Transverse colon (tissue), 4 donors: ENCODE measurements at regions not wholly inside any gene's neighbourhood (a gene's known extent, or its start where the extent isn't known, plus 50 kb on each side); places are given as distances from the start of the nearest gene placed in this dataset.
"Not testable (repeated sequence)": the region's sequence is repeated elsewhere in the genome, so short reads cannot be mapped to it uniquely, and the experiment has no call there.

Source experiments
- DNase-seq: peaks from one replicate; pipeline ENCODE4 v3.0.0-alpha.2; 2019
- H3K27ac ChIP-seq, 4 donors: fragments of 200-600 bp; sonication (generic); 2 replicates each; pipeline ENCODE4 v1.5.1; 2016 to 2018; ENCODE audit warnings: inconsistent platforms in 4 of 4
- H3K27me3 ChIP-seq: fragments of 200-600 bp; sonication (generic); 2 replicates; pipeline ENCODE4 v1.5.1; 2017; ENCODE audit warnings: inconsistent platforms
- H3K36me3 ChIP-seq, 4 donors: fragments of 200-600 bp; sonication (generic); 2 replicates each; pipeline ENCODE4 v1.5.1; 2017 to 2019; ENCODE audit warnings: inconsistent platforms in 4 of 4
- H3K4me1 ChIP-seq, 4 donors: fragments of 200-600 bp; sonication (generic); 2 replicates each; pipeline ENCODE4 v1.5.1; 2017 to 2020; ENCODE audit warnings: inconsistent platforms in 4 of 4
- H3K4me3 ChIP-seq, 4 donors: fragments of 200-600 bp; sonication (generic); 1 replicate in 1 of 4; 2 replicates in 3 of 4; pipeline versions ENCODE4 v1.5.1 to v1.6.1; 2017 to 2019; ENCODE audit warnings: inconsistent platforms in 4 of 4
- H3K9me3 ChIP-seq, 2 donors: fragments of 200-600 bp; sonication (generic); 2 replicates each; pipeline ENCODE4 v1.5.1; 2017 to 2019; ENCODE audit warnings: inconsistent platforms in 2 of 2
- CTCF ChIP-seq, 5 experiments: fragments of 200-600 bp in 3 of 5; fragments of 450-650 bp in 2 of 5; sonication (generic) in 3 of 5; IDR thresholded peaks; 1 replicate in 2 of 5; 2 replicates in 3 of 5; pipeline ENCODE4 v1.5.1; 2016 to 2017; ENCODE audit warnings: antibody characterized with exemption in 5 of 5, inconsistent platforms in 3 of 5, mild to moderate bottlenecking in 2 of 5, moderate library complexity in 1 of 5
- EP300 ChIP-seq: sonication (generic); formaldehyde crosslinking; IDR thresholded peaks from one replicate; pipeline ENCODE4 v1.6.1; 2017; ENCODE audit warnings: antibody characterized with exemption, low read depth
- POLR2A ChIP-seq: fragments of 450-650 bp; IDR thresholded peaks from one replicate; pipeline ENCODE4 v1.6.1; 2016; ENCODE audit warnings: antibody characterized with exemption, mild to moderate bottlenecking, moderate library complexity
- POLR2AphosphoS5 ChIP-seq, 3 donors: sonication (generic); formaldehyde crosslinking; IDR thresholded peaks; one replicate each; pipeline ENCODE4 v1.6.1; 2016; ENCODE audit warnings: antibody characterized with exemption in 3 of 3
- WGBS, 2 donors: methylation state at CpG; one replicate each; pipeline ENCODE4 v1.1.5; 2018; ENCODE audit warnings: low coverage in 1 of 2; 5-methylcytosine and 5-hydroxymethylcytosine counted together
- in situ Hi-C, 4 donors: fragments of 200-750 bp; cut with MboI; loops; one replicate each; pipeline versions ENCODE4 v1.15.0 to v1.15.1; 2017; ENCODE audit warnings: low sequenced_read_pairs in 3 of 4, low pct_ligation_motif_present in 1 of 4, low pct_unique_long_range_greater_than_20kb in 1 of 4
- intact Hi-C: fragments of 100-400 bp; cut with DNase I; formaldehyde crosslinking; loops from one replicate; pipeline ENCODE4 v1.15.1; 2023; ENCODE audit warnings: low total_unique reads

- Histone ChIP-seq H3K4me1 (no peaks in the 10 kb centered on the region), H3K27ac (no peak overlapping the region), H3K27me3 (no peaks in the 10 kb centered on the region), H3K4me3 (no peak overlapping the region), H3K36me3 (no peaks in the 10 kb centered on the region), H3K9me3 (no peaks in the 10 kb centered on the region)
- DNase-seq = no peak
- in situ Hi-C loops (no loop called here), intact Hi-C loops (no loop called here)
- no peak for TF ChIP-seq POLR2A
- TF ChIP-seq EP300 = no peak
- TF ChIP-seq POLR2AphosphoS5 (IDR thresholded peaks at IDR 0.05) = no peak
- TF ChIP-seq CTCF (IDR thresholded peaks at IDR 0.05) = no peak
- 40 to 60% methylated on average over 1 to 4 of the region's 4 CpGs for WGBS, 2 donors
Measured at GRCh38 chr7:156327916-156328315, 312.7 kb upstream of the RNF32 start.

DNA sequence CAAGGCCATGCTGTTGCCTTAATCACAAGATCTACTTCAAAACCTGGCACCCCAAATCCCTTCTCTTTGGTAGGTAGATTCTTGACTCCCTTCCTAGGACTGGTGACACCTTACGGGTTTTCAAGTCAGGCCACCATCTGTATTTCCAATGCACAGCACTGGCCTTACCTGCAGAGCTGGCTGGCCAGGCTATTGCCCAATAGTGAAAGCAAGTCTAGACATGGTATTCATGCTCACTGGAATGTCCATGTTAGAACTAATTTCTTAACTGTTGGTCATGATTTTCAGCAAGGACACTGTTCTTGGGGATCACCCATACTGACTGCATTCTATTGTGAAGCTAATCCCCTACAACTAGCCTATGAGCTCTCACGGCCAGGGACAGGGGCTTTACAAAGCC is 313.1 kb upstream of the RNF32 start:
- H3K27ac ChIP-seq = no peak overlapping the region
- H3K4me3 ChIP-seq = no peak overlapping the region
- no peaks in the 10 kb centered on the region for H3K9me3 ChIP-seq
- no peaks in the 10 kb centered on the region for H3K36me3 ChIP-seq
- TF ChIP-seq POLR2A (no peak), CTCF (IDR thresholded peaks at IDR 0.05) (no peak), POLR2AphosphoS5 (IDR thresholded peaks at IDR 0.05) (no peak), EP300 (no peak)
- no peak for DNase-seq
- in situ Hi-C loops = no loop called here
- H3K4me1 ChIP-seq = no peaks in the 10 kb centered on the region
- 86% methylated on average over 2 of the region's 2 CpGs; no CpG with 5 or more reads in 1 of the 2 donors for WGBS, 2 donors
- H3K27me3 ChIP-seq = no peaks in the 10 kb centered on the region
- intact Hi-C loops = no loop called here

DNA sequence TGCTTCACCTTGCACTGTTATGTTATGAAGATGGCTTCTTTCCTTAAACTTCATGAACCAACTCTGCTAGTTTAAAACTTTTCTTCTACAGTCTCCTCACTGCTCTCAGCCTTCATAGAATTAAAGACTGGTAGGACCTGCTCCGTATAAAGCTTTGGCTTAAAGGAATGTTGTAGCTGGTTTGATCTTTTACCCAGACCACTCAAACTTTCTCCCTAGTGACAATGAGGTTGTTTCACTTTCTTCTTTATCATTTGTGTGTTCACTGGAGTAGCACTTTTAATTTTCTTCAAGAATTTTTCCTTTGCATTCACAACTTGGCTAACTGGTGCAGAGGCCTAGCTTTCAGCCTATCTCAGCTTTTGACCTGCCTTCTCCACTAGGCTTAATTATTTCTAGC is 316.4 kb upstream of the RNF32 start:
- DNase-seq = no peak
- intact Hi-C loops = no loop called here
- H3K4me3 ChIP-seq = no peak overlapping the region
- no peak overlapping the region for H3K27ac ChIP-seq
- WGBS, 2 donors = 29 to 68% methylated on average over 1 of the region's 1 CpG
- TF ChIP-seq CTCF (IDR thresholded peaks at IDR 0.05) (no peak), POLR2AphosphoS5 (IDR thresholded peaks at IDR 0.05) (no peak), EP300 (no peak), POLR2A (no peak)
- in situ Hi-C loops = no loop called here
- H3K36me3 ChIP-seq = no peaks in the 10 kb centered on the region
- H3K4me1 ChIP-seq = no peaks in the 10 kb centered on the region
- no peaks in the 10 kb centered on the region for H3K9me3 ChIP-seq
- H3K27me3 ChIP-seq = no peaks in the 10 kb centered on the region

GRCh38 chr7:156321430-156321829 is 319.1 kb upstream of the RNF32 start:
- intact Hi-C loops = loop anchor here (1.0 kb wide), 1 partner anchor 16 kb away; no protein-coding TSS in a partner anchor
- H3K36me3 ChIP-seq, DNase-seq, H3K4me1 ChIP-seq, H3K9me3 ChIP-seq, H3K27ac ChIP-seq, in situ Hi-C loops, H3K27me3 ChIP-seq, H3K4me3 ChIP-seq: not testable (repeated sequence)
- 79 to 100% methylated on average over 1 of the region's 1 CpG for WGBS, 2 donors

GRCh38 chr7:156318926-156319325 is 321.6 kb upstream of the RNF32 start:
- peaks cover 0 to 5% (median 2%) of the 10 kb centered on the region in 4 donors for H3K4me1 ChIP-seq
- intact Hi-C loops = no loop called here
- H3K9me3 ChIP-seq = peaks cover 8 to 11% of the 10 kb centered on the region in 2 donors
- in situ Hi-C loops = no loop called here
- DNase-seq = no peak
- 81% methylated on average over 10 of the region's 11 CpGs; no CpG with 5 or more reads in 1 of the 2 donors for WGBS, 2 donors
- H3K27me3 ChIP-seq = no peaks in the 10 kb centered on the region
- TF ChIP-seq POLR2A (no peak), EP300 (no peak), CTCF (IDR thresholded peaks at IDR 0.05) (no peak), POLR2AphosphoS5 (IDR thresholded peaks at IDR 0.05) (no peak)
- H3K27ac ChIP-seq = no peak overlapping the region
- H3K36me3 ChIP-seq = no peaks in the 10 kb centered on the region
- no peak overlapping the region for H3K4me3 ChIP-seq
